Osteocyte (in vitro differentiated cells): ENCODE measurements at regions not wholly inside any gene's neighbourhood (a gene's known extent, or its start where the extent isn't known, plus 50 kb on each side); places are given as distances from the start of the nearest gene placed in this dataset.
A peak's percentile ranks its signal among the peaks of the same experiment; 100 is the strongest.

Source experiments
- DNase-seq: peaks from one replicate; pipeline ENCODE4 v3.0.0; 2021; ENCODE audit warnings: mixed read lengths; ENCODE audit not compliant: unreplicated experiment; ENCODE audit errors: extremely low spot score
- H3K27ac Mint-ChIP-seq: one replicate; pipeline ENCODE4 v1.8.0; 2021; ENCODE audit warnings: mild to moderate bottlenecking, mixed read lengths; ENCODE audit not compliant: unreplicated experiment
- H3K27me3 Mint-ChIP-seq: one replicate; pipeline ENCODE4 v1.8.0; 2021; ENCODE audit warnings: mixed read lengths; ENCODE audit not compliant: unreplicated experiment
- H3K36me3 Mint-ChIP-seq: one replicate; pipeline ENCODE4 v1.8.0; 2021; ENCODE audit warnings: mixed read lengths; ENCODE audit not compliant: unreplicated experiment
- H3K4me1 Mint-ChIP-seq: one replicate; pipeline ENCODE4 v1.8.0; 2021; ENCODE audit warnings: mixed read lengths; ENCODE audit not compliant: unreplicated experiment
- H3K4me3 Mint-ChIP-seq: one replicate; pipeline ENCODE4 v1.8.0; 2021; ENCODE audit warnings: mild to moderate bottlenecking, moderate library complexity, mixed read lengths; ENCODE audit not compliant: unreplicated experiment
- H3K9me3 Mint-ChIP-seq: one replicate; pipeline ENCODE4 v1.8.0; 2021; ENCODE audit warnings: mixed read lengths; ENCODE audit not compliant: unreplicated experiment
- TF ChIP-seq, protein P1 (sequence below): fragments of 200-600 bp; sonication (generic); IDR thresholded peaks from 2 replicates; pipeline ENCODE4 v1.5.0; 2021; ENCODE audit warnings: antibody characterized with exemption, mild to moderate bottlenecking, moderate library complexity

DNA sequence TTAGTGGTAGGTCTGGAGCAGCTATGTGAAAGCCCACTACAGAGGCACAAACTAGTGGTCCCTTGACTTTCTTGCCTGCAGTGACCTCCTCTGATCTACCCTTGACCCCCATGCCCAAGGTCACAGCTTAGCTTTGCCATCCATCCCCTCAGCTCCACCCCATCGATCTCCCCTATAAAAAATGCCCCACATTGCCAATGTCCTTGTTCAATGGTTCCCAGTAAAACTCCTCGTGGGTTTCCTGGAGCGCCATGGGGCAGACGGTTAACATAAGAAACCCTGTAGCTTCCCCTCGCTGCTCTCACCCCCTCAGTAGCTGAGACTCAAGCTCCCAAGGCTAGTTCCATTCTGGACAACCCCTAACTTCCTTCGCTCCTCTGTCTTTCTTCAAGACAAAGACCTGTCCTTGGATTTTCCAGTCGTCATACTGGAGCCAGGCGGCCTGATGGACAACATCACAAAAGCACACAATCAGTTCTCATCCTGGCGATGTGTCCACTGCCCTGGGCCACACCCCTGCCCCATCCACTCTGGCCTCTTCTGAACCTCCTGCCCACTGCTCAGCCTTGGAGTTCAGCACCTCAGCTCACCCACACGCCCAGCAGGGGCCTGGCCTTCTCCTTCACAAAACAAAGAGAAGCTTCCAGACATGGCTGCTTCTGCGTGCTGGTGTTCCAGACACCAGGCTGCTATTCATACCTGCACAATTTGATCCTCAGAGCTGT is 1429.3 kb downstream of the BRD1 start:
- peaks cover 8% of the 10 kb centered on the region for H3K27me3 Mint-ChIP-seq

DNA sequence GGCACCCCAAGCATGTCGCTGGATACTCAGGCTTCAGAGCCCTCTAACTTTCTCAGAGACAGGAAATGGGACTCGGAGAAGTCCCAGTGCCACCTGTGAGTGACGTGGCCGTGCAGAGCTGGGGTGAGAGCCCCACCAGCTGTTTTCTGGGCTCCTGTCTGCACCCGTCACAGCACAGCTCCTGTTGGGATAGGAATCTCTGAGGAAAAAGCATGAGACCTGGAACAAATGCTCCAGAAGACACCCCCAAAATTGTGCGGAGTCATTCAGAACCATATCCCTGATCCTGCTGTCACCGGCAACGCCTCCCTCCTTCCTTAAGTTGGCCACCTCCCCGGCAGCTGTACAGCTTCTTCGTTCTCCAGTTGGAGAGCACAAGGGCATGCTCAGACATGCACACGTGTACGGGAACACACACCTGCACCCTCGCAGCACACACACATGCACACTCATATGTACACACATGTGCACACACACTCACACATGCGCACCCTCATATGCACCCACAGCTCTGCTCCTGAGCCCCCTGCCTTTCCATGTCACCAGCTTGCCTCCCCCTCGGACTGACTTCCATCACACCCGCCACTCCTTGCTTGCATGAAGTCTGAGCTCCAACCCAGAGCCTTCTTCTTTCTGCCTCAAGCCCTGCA is 1430.0 kb downstream of the BRD1 start:
- H3K36me3 Mint-ChIP-seq, result no peaks in the 10 kb centered on the region
- TF ChIP-seq, protein P1, sequence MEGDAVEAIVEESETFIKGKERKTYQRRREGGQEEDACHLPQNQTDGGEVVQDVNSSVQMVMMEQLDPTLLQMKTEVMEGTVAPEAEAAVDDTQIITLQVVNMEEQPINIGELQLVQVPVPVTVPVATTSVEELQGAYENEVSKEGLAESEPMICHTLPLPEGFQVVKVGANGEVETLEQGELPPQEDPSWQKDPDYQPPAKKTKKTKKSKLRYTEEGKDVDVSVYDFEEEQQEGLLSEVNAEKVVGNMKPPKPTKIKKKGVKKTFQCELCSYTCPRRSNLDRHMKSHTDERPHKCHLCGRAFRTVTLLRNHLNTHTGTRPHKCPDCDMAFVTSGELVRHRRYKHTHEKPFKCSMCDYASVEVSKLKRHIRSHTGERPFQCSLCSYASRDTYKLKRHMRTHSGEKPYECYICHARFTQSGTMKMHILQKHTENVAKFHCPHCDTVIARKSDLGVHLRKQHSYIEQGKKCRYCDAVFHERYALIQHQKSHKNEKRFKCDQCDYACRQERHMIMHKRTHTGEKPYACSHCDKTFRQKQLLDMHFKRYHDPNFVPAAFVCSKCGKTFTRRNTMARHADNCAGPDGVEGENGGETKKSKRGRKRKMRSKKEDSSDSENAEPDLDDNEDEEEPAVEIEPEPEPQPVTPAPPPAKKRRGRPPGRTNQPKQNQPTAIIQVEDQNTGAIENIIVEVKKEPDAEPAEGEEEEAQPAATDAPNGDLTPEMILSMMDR, result no peak
- no peak overlapping the region for H3K27ac Mint-ChIP-seq
- no peaks in the 10 kb centered on the region for H3K9me3 Mint-ChIP-seq
- peaks cover 8% of the 10 kb centered on the region for H3K27me3 Mint-ChIP-seq
- no peaks in the 10 kb centered on the region for H3K4me1 Mint-ChIP-seq
- H3K4me3 Mint-ChIP-seq, result no peak overlapping the region
- peak; percentile 74 for DNase-seq

More for the DNA sequence above, 1429.3 kb downstream of the BRD1 start:
- no peaks in the 10 kb centered on the region for H3K4me1 Mint-ChIP-seq
- no peak overlapping the region for H3K27ac Mint-ChIP-seq
- H3K4me3 Mint-ChIP-seq, result no peak overlapping the region
- no peaks in the 10 kb centered on the region for H3K36me3 Mint-ChIP-seq
- TF ChIP-seq, protein P1, result no peak
- no peaks in the 10 kb centered on the region for H3K9me3 Mint-ChIP-seq
- peak; percentile 73 for DNase-seq

DNA sequence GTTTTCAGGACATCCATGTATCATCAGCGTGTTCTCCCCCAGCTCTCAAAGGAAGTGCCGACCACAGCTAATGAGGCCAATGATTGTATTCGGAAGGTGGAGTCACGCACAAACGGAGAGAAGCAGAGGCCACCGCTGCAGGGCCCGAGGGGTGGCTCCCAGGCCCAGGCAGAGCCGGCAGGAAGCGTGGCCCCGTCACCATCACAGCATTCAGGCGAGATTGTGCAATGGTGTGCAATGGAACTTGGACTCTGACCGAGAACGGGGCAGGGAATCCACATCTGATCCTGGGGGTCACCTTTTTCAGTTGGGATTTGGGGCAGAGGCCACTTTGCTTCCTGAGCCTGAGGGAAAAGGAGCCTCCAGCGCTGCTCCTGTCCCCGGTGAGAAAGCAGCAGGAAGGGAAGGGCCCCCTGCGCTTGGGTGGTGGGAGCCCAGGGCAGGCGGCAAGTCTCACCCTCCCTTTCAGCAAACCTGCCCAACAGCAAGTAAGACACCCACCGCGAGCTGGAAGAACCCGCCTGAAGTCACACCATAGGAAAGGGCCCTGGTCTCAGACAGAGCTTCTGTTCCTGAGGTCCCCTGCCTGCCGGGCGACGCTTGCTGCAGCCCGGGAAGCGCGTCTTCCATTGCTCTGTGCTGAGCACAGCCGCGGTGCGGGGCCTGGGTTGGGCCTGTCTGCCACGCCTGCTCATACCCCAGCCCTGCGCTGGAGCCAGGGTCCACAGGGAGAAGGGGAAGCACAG is 1430.7 kb downstream of the BRD1 start:
- H3K27me3 Mint-ChIP-seq, result peaks cover 8% of the 10 kb centered on the region
- peaks cover under 1% of the 10 kb centered on the region for H3K4me1 Mint-ChIP-seq
- H3K4me3 Mint-ChIP-seq, result no peak overlapping the region
- no peak overlapping the region for H3K27ac Mint-ChIP-seq
- TF ChIP-seq, protein P1, result no peak
- no peaks in the 10 kb centered on the region for H3K36me3 Mint-ChIP-seq
- no peaks in the 10 kb centered on the region for H3K9me3 Mint-ChIP-seq
- no peak for DNase-seq

DNA sequence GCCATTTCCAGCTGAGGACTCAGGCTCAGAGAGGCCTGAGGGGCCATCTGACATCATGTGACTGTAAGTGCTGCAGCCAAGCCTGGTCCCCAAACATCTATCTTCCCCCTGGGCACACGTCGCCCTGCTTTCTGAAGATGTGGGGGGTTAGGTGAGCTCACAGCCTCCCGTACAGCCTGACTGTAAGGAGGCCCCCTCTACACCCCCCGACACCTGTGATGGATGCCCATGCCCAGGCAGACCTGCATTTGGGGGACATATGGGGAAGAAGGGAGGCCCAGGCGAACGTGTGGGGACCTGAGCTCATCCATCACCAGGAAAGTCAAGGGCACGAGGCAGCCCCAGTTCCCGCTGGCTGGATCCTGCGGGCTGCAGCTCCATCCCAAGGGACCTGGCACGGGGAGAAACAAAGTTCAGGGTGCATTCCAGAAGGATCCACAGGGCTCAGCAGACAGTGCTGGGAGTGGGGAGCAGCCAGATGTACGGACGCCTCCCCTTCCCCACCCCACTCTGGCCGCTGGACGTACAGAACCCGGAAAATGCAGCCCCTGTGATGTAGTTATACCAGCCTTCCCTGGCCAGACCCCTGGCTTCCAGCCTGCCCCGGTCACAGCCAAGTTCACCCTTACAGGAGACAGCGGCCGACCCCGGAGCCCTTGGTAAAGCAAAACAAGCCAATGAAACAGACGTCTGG is 1431.4 kb downstream of the BRD1 start:
- Mint-ChIP-seq H3K4me1 (peaks cover 4% of the 10 kb centered on the region), H3K27me3 (peaks cover 9% of the 10 kb centered on the region), H3K36me3 (no peaks in the 10 kb centered on the region), H3K9me3 (no peaks in the 10 kb centered on the region), H3K27ac (no peak overlapping the region), H3K4me3 (no peak overlapping the region)
- peak; percentile 72 for DNase-seq
- TF ChIP-seq, protein P1, result no peak
